ENCODE measurements at regions not wholly inside any gene's neighbourhood (a gene's known extent, or its start where the extent isn't known, plus 50 kb on each side); places are given as distances from the start of the nearest gene placed in this dataset.
"Not testable (repeated sequence)": the region's sequence is repeated elsewhere in the genome, so short reads cannot be mapped to it uniquely, and the experiment has no call there.

DNA sequence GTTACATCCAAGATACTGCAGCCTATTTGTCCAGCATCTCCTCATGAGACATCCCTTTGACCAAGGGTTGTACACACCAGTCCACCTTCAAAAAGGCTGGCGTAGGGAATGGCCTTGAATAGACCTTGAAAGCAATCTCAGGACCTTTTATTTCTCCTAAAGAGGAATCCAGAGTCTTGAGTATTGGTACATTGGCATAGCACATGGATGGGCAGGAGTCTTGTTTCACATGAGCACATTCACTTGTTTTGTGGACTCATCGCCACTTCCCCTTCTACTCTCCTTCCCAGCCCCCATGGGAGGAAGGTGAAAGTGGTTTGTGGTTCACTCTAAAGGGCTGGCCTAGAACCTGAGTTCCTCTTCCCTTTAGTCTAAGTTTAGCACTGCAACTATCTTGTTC lies 229.8 kb upstream of the TEKT4 start:
- H3K9me3 ChIP-seq (replicated peaks); H3K4me3 ChIP-seq; H3K27ac ChIP-seq; DNase-seq; H3K27me3 ChIP-seq; H3K4me1 ChIP-seq; H3K36me3 ChIP-seq: not testable (repeated sequence)

DNA sequence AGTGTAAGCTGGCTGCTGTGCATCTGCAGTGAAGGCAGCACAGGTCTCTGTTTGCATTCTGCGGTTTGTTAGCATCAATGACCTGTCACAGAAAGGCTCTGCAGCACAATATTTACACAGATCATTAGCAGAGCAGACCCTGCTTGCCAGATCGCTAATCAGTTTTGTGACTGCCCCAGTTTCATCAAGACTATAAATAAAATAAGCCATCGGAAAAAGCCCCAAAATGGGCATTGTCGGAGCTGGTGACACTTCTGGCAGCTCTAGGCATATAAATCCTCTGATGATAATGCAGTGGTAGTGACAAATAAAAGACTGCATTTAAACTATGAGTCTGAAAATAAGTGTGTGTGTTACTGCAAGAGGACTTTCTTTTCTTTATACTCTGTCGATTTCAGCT lies 219.1 kb upstream of the TEKT4 start:
- H3K27ac ChIP-seq; H3K9me3 ChIP-seq (replicated peaks); H3K4me3 ChIP-seq; DNase-seq; H3K4me1 ChIP-seq; H3K36me3 ChIP-seq; H3K27me3 ChIP-seq: not testable (repeated sequence)

DNA sequence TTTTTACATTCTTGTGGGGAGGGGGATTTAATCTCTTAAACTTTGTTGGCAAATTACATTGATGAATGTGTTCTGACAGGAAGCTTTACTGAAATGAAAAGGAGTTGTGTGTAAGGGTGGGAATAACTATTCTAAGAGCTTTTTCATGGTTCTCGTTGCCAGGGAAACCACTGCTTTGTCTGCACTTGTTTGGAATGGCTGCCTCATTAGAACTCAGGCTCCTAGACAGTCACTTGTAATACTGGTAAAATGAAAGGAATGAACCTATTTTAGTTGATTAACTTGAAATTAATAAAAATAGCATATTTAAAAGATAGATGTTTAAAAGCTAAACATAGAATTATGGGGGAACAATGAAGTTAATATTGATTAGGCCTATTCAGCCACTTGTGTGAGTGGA lies 201.4 kb upstream of the TEKT4 start:
- DNase-seq; H3K4me3 ChIP-seq; H3K27me3 ChIP-seq; H3K36me3 ChIP-seq; H3K4me1 ChIP-seq; H3K27ac ChIP-seq; H3K9me3 ChIP-seq (replicated peaks): not testable (repeated sequence)

DNA sequence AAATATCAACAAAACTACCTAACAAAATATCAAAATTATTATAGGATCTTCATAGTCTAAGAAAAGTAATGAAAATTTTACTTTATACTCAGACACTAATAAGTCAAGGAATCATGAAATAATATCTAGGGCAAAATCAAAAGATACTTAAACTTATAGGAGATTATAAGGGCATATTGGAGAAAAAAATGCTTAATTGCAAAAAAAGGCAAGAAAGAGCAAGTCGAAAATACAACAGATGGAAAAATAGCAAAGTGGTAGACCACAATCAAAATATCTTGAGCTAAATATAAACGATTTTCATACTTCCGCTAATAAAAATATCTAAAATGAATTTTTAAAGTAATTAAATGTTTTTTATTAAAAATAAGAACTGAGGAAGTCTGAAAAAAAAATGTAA lies 177.0 kb upstream of the TEKT4 start:
- not testable (repeated sequence) for H3K36me3 ChIP-seq; H3K27ac ChIP-seq; H3K4me3 ChIP-seq; H3K4me1 ChIP-seq; DNase-seq; H3K27me3 ChIP-seq; H3K9me3 ChIP-seq (replicated peaks)

DNA sequence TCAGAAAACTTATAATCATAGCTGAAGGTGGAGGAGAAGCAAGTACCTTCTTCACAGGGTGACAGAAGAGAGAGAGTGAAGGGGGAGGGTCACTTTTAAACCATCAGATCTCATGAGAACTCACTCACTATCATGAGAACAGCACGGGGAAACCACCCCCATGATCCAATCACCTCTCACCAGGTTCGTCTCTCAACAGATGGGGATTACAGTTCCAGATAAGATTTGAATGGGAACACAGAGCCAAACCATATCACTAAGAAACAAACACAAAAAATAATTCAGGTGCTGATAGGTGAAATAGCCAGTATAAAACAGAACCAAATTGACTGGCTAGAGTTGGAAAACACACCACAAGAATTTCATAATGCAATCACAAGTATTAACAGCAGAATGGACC lies 162.2 kb upstream of the TEKT4 start:
- H3K27me3 ChIP-seq; H3K36me3 ChIP-seq; H3K4me1 ChIP-seq; H3K4me3 ChIP-seq; DNase-seq; H3K27ac ChIP-seq; H3K9me3 ChIP-seq (replicated peaks): not testable (repeated sequence)

DNA sequence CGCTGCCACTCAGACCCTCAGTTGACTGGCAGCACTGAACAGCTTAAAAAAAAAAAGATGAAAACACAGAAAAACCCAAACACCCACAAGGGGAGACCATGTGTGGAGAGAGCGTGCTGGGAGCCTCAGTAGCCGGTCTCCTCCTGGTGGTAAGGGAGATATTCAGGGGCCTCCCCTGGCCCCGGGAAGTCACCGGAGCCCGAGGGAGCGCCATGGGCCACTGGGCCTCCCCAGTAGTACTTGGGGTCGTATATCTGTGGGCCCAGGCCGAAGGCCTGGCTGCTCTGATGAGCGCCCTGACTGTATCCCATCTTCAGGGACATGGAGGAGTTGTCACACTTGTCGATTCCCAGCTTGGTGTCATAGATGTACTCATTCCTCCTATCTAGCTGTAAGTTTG lies 145.7 kb upstream of the TEKT4 start:
- H3K27me3 ChIP-seq, result no peaks in the 10 kb centered on the region
- no peaks in the 10 kb centered on the region for H3K9me3 ChIP-seq (replicated peaks)
- no peak overlapping the region for H3K27ac ChIP-seq
- DNase-seq, result no peak
- no peaks in the 10 kb centered on the region for H3K4me1 ChIP-seq
- no peak overlapping the region for H3K4me3 ChIP-seq
- no peaks in the 10 kb centered on the region for H3K36me3 ChIP-seq

DNA sequence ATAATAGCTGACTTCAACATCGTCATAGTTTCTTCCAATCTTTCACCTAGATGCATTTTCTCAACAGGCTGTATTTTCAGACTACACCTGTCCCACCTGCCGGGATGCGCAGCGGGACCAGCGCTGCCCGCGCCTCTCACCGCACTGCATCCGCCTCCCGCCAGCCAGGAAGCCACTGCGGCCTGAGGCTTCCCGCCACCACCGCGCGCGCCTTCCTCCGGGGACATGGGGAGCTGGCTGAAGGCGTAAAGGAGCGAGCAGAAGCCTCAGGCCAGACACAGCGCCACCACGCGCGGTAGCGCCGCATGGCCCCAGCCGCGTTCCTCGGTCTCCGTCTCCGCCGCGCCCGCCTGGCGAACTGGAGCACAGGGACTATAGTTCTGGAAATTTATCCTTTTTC lies 135.7 kb upstream of the TEKT4 start:
- H3K4me3 ChIP-seq; H3K4me1 ChIP-seq; H3K36me3 ChIP-seq; H3K9me3 ChIP-seq (replicated peaks); DNase-seq; H3K27ac ChIP-seq; H3K27me3 ChIP-seq: not testable (repeated sequence)

DNA sequence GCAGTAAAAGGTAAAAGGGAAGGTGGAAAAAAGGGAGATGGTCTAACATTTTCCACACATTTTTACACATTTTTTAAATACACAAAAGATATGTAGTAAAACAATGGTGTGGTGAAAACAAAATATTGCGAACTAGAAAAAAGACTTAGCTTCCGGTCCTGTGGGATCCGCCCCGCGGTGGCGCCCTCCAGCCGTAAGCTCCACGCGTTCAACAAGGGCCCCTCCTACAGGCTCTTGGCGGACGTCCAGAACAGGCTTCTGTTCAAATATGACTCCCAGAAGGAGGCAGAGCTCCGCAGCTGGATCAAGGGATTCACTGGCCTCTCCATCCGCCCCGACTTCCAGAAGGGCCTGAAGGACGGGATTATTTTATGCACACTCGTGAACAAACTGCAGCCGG lies 134.1 kb upstream of the TEKT4 start:
- not testable (repeated sequence) for H3K27me3 ChIP-seq; H3K27ac ChIP-seq; H3K4me1 ChIP-seq; H3K36me3 ChIP-seq; H3K4me3 ChIP-seq; H3K9me3 ChIP-seq (replicated peaks)
- DNase-seq, result peak; percentile 14 to 19

DNA sequence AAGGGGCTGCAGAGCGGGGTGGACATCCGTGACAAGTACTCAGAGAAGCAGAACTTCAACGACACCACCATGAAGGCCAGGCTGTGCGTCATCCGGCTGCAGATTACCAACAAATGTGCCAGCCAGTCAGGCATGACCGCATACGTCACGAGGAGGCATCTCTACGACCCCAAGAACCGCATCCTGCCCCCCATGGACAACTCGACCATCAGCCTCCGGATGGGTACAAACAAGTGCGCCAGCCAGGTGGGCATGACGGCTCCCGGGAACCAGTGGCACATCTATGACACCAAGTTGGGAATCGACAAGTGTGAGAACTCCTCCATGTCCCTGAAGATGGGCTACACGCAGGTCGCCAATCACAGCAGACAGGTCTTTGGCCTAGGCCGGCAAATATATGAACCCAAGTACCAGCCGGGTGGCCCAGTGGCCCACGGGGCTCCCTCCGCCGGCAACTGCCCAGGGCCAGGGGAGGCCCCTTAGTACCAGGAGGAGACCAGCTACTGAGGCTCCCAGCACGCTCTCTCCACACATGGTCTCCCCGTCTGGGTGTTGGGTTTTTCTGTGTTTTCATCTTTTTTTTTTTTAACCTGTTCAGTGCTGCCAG lies 133.4 kb upstream of the TEKT4 start:
- DNase-seq; H3K9me3 ChIP-seq (replicated peaks); H3K27ac ChIP-seq; H3K27me3 ChIP-seq; H3K4me3 ChIP-seq; H3K36me3 ChIP-seq; H3K4me1 ChIP-seq: not testable (repeated sequence)

DNA sequence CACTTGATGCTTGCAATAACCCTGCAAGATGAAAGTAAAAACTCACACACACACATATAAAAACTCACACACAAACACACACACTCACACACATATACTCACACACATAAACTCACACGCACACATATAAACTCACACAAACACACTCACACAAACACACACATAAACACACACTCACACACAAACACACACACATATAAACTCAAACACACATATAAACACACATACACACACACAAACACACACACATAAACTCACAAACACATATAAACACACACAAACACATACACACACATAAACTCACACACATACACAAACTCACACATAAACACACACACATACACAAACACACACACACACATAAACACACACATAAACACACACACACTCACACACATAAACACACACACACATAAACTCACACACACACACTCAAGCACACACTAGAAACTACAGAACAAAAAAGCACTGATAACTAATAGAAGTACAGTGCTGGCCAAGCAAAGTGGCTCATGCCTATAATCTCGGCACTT lies 117.7 kb upstream of the TEKT4 start:
- Histone ChIP-seq H3K36me3 (no peaks in the 10 kb centered on the region), H3K27ac (no peak overlapping the region), H3K27me3 (no peaks in the 10 kb centered on the region), H3K4me1 (no peaks in the 10 kb centered on the region), H3K4me3 (no peak overlapping the region), H3K9me3 (replicated peaks) (no peaks in the 10 kb centered on the region)
- no peak for DNase-seq

DNA sequence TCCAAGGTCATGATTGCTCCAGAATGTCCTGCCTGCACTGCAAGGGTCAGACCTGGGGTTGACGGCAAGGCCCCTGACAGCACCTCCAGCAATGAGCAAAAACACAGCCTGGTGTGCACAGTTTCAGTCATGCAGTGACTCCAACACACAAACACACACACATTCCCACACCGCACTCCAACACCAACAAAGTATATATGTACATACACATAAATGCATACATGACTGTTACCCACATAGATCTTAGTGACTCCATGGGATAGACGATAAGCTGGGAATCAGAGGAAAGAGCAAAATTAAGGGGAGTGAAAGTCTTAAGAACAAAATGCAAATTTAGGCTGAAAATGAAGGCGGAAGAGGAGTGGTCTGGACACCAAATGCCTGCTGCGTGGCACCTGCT lies 112.7 kb upstream of the TEKT4 start:
- Histone ChIP-seq H3K4me1 (no peaks in the 10 kb centered on the region), H3K4me3 (no peak overlapping the region), H3K36me3 (no peaks in the 10 kb centered on the region), H3K9me3 (replicated peaks) (no peaks in the 10 kb centered on the region), H3K27me3 (no peaks in the 10 kb centered on the region), H3K27ac (no peak overlapping the region)
- no peak for DNase-seq

DNA sequence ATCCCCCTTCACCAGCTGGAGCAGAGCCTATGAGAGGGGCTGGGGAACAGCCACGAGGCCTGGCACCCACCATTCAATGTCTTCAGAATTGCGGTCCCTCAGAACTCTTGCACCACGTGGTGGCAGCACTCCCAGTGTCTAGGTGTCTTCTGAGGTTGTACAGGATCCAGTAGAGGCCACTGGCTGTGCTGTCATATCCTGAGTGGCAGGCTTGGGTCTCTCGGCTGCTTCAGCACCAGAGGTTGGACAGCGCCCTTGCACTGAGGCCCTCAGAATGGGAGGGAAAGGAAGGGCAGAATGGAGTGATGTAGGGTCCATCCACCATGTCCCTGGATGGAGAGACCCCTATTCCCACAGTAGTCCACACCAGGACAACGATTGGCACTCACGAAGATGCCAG lies 112.0 kb upstream of the TEKT4 start:
- DNase-seq, result peak; percentile 30 to 45
- Histone ChIP-seq H3K27me3 (no peaks in the 10 kb centered on the region), H3K4me1 (no peaks in the 10 kb centered on the region), H3K36me3 (no peaks in the 10 kb centered on the region), H3K27ac (no peak overlapping the region), H3K9me3 (replicated peaks) (no peaks in the 10 kb centered on the region), H3K4me3 (no peak overlapping the region)

DNA sequence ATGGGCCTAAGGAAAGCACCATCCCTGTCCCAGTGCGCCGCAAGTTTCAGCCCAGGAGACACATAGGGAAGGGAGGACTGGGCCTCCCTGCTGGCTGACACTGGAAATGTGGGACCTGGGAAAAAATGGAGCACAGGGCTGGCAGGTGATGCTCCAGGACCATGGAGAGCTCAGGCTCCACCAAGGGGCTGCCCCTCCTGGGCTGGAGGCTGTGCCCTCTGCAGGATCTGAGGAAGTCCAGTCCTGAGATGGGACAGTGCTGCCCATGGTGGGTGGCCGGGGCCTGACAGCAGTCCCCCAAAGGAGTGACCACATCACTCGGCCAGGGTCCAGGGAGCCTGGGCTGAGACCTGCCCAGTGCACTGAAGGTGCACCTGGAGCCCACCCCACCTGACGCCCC lies 108.6 kb upstream of the TEKT4 start:
- no peak overlapping the region for H3K27ac ChIP-seq
- no peaks in the 10 kb centered on the region for H3K27me3 ChIP-seq
- no peaks in the 10 kb centered on the region for H3K4me1 ChIP-seq
- no peak overlapping the region for H3K4me3 ChIP-seq
- H3K9me3 ChIP-seq (replicated peaks), result no peaks in the 10 kb centered on the region
- no peaks in the 10 kb centered on the region for H3K36me3 ChIP-seq
- DNase-seq, result peak; percentile 22 to 31

DNA sequence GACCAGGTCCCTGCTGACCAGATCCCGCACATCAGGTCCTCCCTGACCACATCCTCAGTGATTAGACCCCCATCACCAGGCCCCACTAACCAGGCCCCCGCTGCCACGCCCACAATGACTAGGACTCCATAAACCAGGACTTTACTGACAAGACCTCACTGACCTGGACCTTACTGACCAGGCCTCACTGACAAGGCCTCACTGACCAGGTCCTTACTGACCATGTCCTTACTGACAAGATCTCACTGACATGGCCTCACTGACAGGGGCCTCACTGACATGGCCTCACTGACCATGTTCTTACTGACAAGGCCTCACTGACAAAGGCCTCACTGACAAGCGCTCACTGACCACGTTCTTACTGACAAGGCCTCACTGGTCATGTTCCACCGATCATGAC lies 107.9 kb upstream of the TEKT4 start:
- Histone ChIP-seq H3K27ac (no peak overlapping the region), H3K4me3 (no peak overlapping the region), H3K36me3 (no peaks in the 10 kb centered on the region), H3K4me1 (no peaks in the 10 kb centered on the region), H3K9me3 (replicated peaks) (no peaks in the 10 kb centered on the region), H3K27me3 (no peaks in the 10 kb centered on the region)
- no peak for DNase-seq

DNA sequence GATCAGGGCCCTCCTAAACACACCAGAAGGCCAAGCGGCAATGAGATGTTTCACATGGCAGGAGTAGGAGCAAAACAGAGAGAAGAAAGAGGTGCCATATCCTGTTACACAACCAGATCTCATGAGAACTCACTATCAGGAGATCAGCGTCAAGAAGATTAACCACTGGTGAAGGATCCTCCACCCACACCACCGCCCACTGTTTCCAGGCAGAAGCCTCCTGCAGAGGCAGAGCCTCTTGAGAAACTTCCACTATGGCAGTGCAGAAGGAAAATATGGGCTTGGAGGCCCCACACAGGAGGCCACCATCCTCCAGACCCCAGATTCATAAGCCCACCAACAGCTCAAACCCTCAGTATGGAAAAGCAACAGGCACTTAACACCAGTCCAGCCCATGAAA lies 106.9 kb upstream of the TEKT4 start:
- H3K36me3 ChIP-seq; H3K27me3 ChIP-seq; H3K9me3 ChIP-seq (replicated peaks); H3K4me3 ChIP-seq; DNase-seq; H3K27ac ChIP-seq; H3K4me1 ChIP-seq: not testable (repeated sequence)

DNA sequence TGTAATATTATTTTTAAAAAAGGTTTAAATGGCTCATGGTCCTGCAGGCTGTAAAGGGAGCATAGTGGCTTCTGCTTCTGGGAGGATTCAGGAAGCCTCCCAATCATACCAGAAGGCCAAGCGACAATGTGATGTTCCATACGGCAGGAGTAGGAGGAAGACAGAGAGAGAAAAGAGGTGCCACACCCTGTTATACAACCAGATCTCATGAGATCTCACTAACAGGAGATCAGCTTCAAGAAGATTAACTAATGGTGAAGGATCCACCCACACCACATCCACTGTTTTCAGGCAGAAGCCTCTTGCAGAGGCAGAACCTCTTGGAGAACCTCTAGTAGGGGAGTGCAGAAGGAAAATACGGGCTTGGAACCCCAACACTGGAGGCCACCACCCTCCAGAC lies 103.9 kb upstream of the TEKT4 start:
- H3K27me3 ChIP-seq, result no peaks in the 10 kb centered on the region
- H3K36me3 ChIP-seq, result no peaks in the 10 kb centered on the region
- no peaks in the 10 kb centered on the region for H3K9me3 ChIP-seq (replicated peaks)
- no peak overlapping the region for H3K4me3 ChIP-seq
- DNase-seq, result no peak
- no peak overlapping the region for H3K27ac ChIP-seq
- no peaks in the 10 kb centered on the region for H3K4me1 ChIP-seq

DNA sequence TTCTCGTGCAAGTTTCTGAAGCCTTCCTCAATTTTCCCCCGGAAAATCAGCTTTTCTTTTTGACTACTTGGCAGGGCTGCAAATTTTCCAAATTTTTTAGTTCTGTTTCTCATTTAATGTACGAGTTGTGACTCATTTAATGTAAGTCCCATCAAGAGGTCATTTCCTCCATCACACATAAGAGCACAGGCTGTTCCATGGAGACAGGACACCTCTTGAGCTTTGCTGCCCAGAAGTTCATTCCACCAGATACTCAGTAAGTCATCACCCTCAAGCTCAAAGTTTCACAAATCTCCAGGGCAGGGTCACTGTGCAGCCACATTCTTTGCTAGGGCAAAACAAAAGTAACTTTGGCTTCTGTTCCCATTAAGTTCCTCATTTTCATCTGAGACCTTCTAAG lies 101.5 kb upstream of the TEKT4 start:
- no peak overlapping the region for H3K4me3 ChIP-seq
- no peaks in the 10 kb centered on the region for H3K9me3 ChIP-seq (replicated peaks)
- DNase-seq, result no peak
- H3K27me3 ChIP-seq, result no peaks in the 10 kb centered on the region
- no peaks in the 10 kb centered on the region for H3K36me3 ChIP-seq
- H3K4me1 ChIP-seq, result no peaks in the 10 kb centered on the region
- H3K27ac ChIP-seq, result no peak overlapping the region

Measured in SJCRH30 (cell line).